H1 (cell line): ENCODE measurements at regions not wholly inside any gene's neighbourhood (a gene's known extent, or its start where the extent isn't known, plus 50 kb on each side); places are given as distances from the start of the nearest gene placed in this dataset.

Experiments
- CTCF ChIA-PET: fragments of 300-600 bp; sonication (Branson Sonifier 250); formaldehyde crosslinking; loops from one replicate; lab custom pipeline; 2021; ENCODE audit not compliant: partially characterized antibody; lab: Charles Lee
- POLR2A ChIA-PET: fragments of 300-600 bp; sonication (Branson Sonifier 250); formaldehyde crosslinking; loops from one replicate; lab custom pipeline; 2021; ENCODE audit warnings: inconsistent platforms; ENCODE audit not compliant: partially characterized antibody; lab: Charles Lee
- DNase-seq, 2 experiments: peaks; one replicate each; pipeline versions ENCODE4 v3.0.0 to v3.0.0-alpha.2; 2010 to 2022; ENCODE audit warnings: low spot score in 2 of 2, low read depth in 1 of 2, mixed read lengths in 1 of 2
- FAIRE-seq: peaks from 2 replicates; lab custom pipeline; 2011; peaks lifted over from hg19 to GRCh38; lab: Jason Lieb, UNC
- H2AFZ ChIP-seq: 2 replicates; pipeline ENCODE4 v1.8.1; 2012; ENCODE audit warnings: low read length, inconsistent platforms
- H2AK5ac ChIP-seq: 2 replicates; pipeline ENCODE4 v1.6.1; 2013; ENCODE audit warnings: low read depth, low read length
- H2BK120ac ChIP-seq: replicated peaks from 2 replicates; pipeline ENCODE3; 2013; ENCODE audit warnings: low read depth, low read length, inconsistent platforms
- H2BK12ac ChIP-seq: 2 replicates; pipeline ENCODE4 v1.6.1; 2013; ENCODE audit warnings: low read depth, low read length
- H2BK15ac ChIP-seq: 2 replicates; pipeline ENCODE4 v1.6.1; 2013; ENCODE audit warnings: low read length
- H2BK20ac ChIP-seq: 2 replicates; pipeline ENCODE4 v1.6.1; 2013; ENCODE audit warnings: low read length
- H2BK5ac ChIP-seq: 2 replicates; pipeline ENCODE4 v1.6.1; 2013; ENCODE audit warnings: low read depth, low read length
- H3K14ac ChIP-seq: 2 replicates; pipeline ENCODE4 v1.6.1; 2013; ENCODE audit warnings: inconsistent platforms; ENCODE audit not compliant: insufficient read length
- H3K18ac ChIP-seq: 2 replicates; pipeline ENCODE4 v1.6.1; 2013; ENCODE audit warnings: low read length; ENCODE audit errors: extremely low read depth
- H3K23ac ChIP-seq: 2 replicates; pipeline ENCODE4 v1.6.1; 2013; ENCODE audit warnings: inconsistent platforms; ENCODE audit not compliant: insufficient read length
- H3K23me2 ChIP-seq: 2 replicates; pipeline ENCODE4 v1.6.1; 2013; ENCODE audit warnings: low read depth, low read length
- H3K27ac ChIP-seq: 2 replicates; pipeline ENCODE4 v1.6.1; 2011; ENCODE audit warnings: low read depth, low read length, inconsistent platforms
- H3K27me3 ChIP-seq, 4 experiments: replicated peaks in 1 of 4; 1 replicate in 1 of 4; 2 replicates in 3 of 4; pipeline versions ENCODE4 v1.6.1 to v1.8.1; 2011 to 2013; ENCODE audit warnings: low read length in 3 of 4, mild to moderate bottlenecking in 3 of 4, inconsistent platforms in 2 of 4, mixed read lengths in 2 of 4, moderate library complexity in 1 of 4; ENCODE audit not compliant: control insufficient read depth in 3 of 4, insufficient read depth in 3 of 4; ENCODE audit errors: extremely low read depth in 1 of 4
- H3K36me3 ChIP-seq, 4 experiments: 2 replicates each; pipeline versions ENCODE4 v1.6.1 to v1.8.1; 2011 to 2013; ENCODE audit warnings: mild to moderate bottlenecking in 4 of 4, low read length in 3 of 4, moderate library complexity in 2 of 4, control low read depth in 1 of 4, inconsistent platforms in 1 of 4; ENCODE audit not compliant: insufficient read depth in 4 of 4, control insufficient read depth in 2 of 4
- H3K4ac ChIP-seq: replicated peaks from 2 replicates; pipeline ENCODE3; 2013; ENCODE audit warnings: low read length, low read depth, mixed read lengths, inconsistent platforms; ENCODE audit not compliant: insufficient read length
- H3K4me1 ChIP-seq, 4 experiments: replicated peaks in 1 of 4; 1 replicate in 1 of 4; 2 replicates in 3 of 4; pipeline versions ENCODE4 v1.6.1 to v1.8.1; 2011 to 2013; ENCODE audit warnings: low read length in 3 of 4, inconsistent platforms in 2 of 4, mixed read lengths in 1 of 4; ENCODE audit not compliant: insufficient read depth in 4 of 4, control insufficient read depth in 3 of 4
- H3K4me2 ChIP-seq, 2 experiments: 2 replicates each; pipeline versions ENCODE4 v1.6.1 to v1.8.1; 2011 to 2013; ENCODE audit warnings: low read depth in 2 of 2, low read length in 2 of 2, control low read depth in 1 of 2, inconsistent platforms in 1 of 2, mild to moderate bottlenecking in 1 of 2; ENCODE audit not compliant: insufficient read depth in 1 of 2
- H3K4me3 ChIP-seq, 4 experiments: fragments of 200-600, 300-600 bp in 1 of 4; sonication (generic), shearing (Covaris generic), sonication (Bioruptor Twin) in 1 of 4; 2 replicates each; pipeline versions ENCODE4 v1.5.1 to v1.8.1; 2011 to 2016; ENCODE audit warnings: low read length in 4 of 4, low read depth in 3 of 4, control low read depth in 2 of 4, inconsistent platforms in 2 of 4, mild to moderate bottlenecking in 2 of 4, mixed read lengths in 1 of 4, moderate library complexity in 1 of 4; ENCODE audit not compliant: insufficient read depth in 2 of 4; ENCODE audit errors: extremely low read depth in 1 of 4
- H3K56ac ChIP-seq: replicated peaks from 2 replicates; pipeline ENCODE3; 2013; ENCODE audit warnings: low read depth, mild to moderate bottlenecking, mixed read lengths, low read length, inconsistent platforms; ENCODE audit not compliant: insufficient read length
- H3K79me1 ChIP-seq: 2 replicates; pipeline ENCODE4 v1.6.1; 2013; ENCODE audit warnings: low read depth, low read length, control low read depth
- H3K79me2 ChIP-seq, 2 experiments: 2 replicates each; pipeline versions ENCODE4 v1.6.1 to v1.8.1; 2012 to 2013; ENCODE audit warnings: low read length in 2 of 2, mild to moderate bottlenecking in 2 of 2, inconsistent platforms in 1 of 2; ENCODE audit not compliant: insufficient read depth in 2 of 2, control insufficient read depth in 1 of 2
- H3K9ac ChIP-seq, 4 experiments: replicated peaks in 1 of 4; 1 replicate in 1 of 4; 2 replicates in 3 of 4; pipeline versions ENCODE4 v1.6.1 to v1.8.1; 2011 to 2013; ENCODE audit warnings: low read depth in 3 of 4, low read length in 3 of 4, control low read depth in 2 of 4, mild to moderate bottlenecking in 2 of 4, moderate library complexity in 2 of 4, inconsistent platforms in 1 of 4; ENCODE audit errors: extremely low read depth in 1 of 4
- H3K9me3 ChIP-seq, 2 experiments: 2 replicates each; pipeline versions ENCODE4 v1.6.1 to v1.8.1; 2012 to 2013; ENCODE audit warnings: mild to moderate bottlenecking in 2 of 2, moderate library complexity in 2 of 2, control low read depth in 1 of 2, inconsistent platforms in 1 of 2, low read depth in 1 of 2, low read length in 1 of 2, mixed read lengths in 1 of 2; ENCODE audit not compliant: insufficient read depth in 2 of 2
- H4K20me1 ChIP-seq, 2 experiments: replicated peaks in 1 of 2; 2 replicates each; pipeline versions ENCODE3 to v1.8.1; 2011 to 2013; ENCODE audit warnings: inconsistent platforms in 2 of 2, low read length in 2 of 2, mild to moderate bottlenecking in 1 of 2; ENCODE audit not compliant: insufficient read depth in 2 of 2, control insufficient read depth in 1 of 2
- H4K5ac ChIP-seq: 2 replicates; pipeline ENCODE4 v1.6.1; 2013; ENCODE audit warnings: low read length, low read depth, mixed read lengths, inconsistent platforms; ENCODE audit not compliant: insufficient read length
- H4K8ac ChIP-seq: 2 replicates; pipeline ENCODE4 v1.8.0; 2013; ENCODE audit warnings: mild to moderate bottlenecking, moderate library complexity, low read length, inconsistent platforms; ENCODE audit not compliant: insufficient read depth; ENCODE audit errors: extremely low read depth
- H4K91ac ChIP-seq: replicated peaks from 2 replicates; pipeline ENCODE3; 2013; ENCODE audit warnings: low read length, mixed read lengths, inconsistent platforms; ENCODE audit not compliant: insufficient read length
- JUND ChIP-seq: IDR thresholded peaks from 2 replicates; pipeline ENCODE4 v1.6.1; 2011; ENCODE audit warnings: mild to moderate bottlenecking, improper control_type of control experiment, low read length
- KDM1A ChIP-seq: fragments of 200-600, 300-600 bp; sonication (generic); IDR thresholded peaks from 2 replicates; pipeline ENCODE4 v1.7.1; 2016; ENCODE audit warnings: mild to moderate bottlenecking, low read length, borderline replicate concordance
- NANOG ChIP-seq: IDR thresholded peaks from 2 replicates; pipeline ENCODE4 v1.6.1; 2011; ENCODE audit warnings: low read length, low read depth, mild to moderate bottlenecking, inconsistent platforms; ENCODE audit not compliant: insufficient read depth, poor library complexity, severe bottlenecking
- RNF2 ChIP-seq: fragments of 200-900, 300-1000 bp; sonication (generic); IDR thresholded peaks from 2 replicates; pipeline ENCODE4 v1.7.1; 2016; ENCODE audit warnings: borderline replicate concordance, low read depth, mild to moderate bottlenecking, antibody characterized with exemption, low read length; ENCODE audit not compliant: poor library complexity, severe bottlenecking; ENCODE audit errors: missing control alignments
- SIX5 ChIP-seq: IDR thresholded peaks from 2 replicates; pipeline ENCODE4 v1.6.1; 2011; ENCODE audit warnings: mild to moderate bottlenecking, low read depth, low read length
- SUZ12 ChIP-seq: fragments of 200-600 bp; sonication (generic); IDR thresholded peaks from 2 replicates; pipeline ENCODE4 v1.6.1; 2012; ENCODE audit warnings: mild to moderate bottlenecking, inconsistent platforms, low read length, moderate library complexity, mixed read lengths
- USF2 ChIP-seq: IDR thresholded peaks from 2 replicates; pipeline ENCODE4 v1.6.1; 2011; ENCODE audit warnings: low read length, improper control_type of control experiment
- WGBS, 2 experiments: shearing (Covaris generic) in 1 of 2; methylation state at CpG; one replicate each; pipeline versions ENCODE4 v1.1.6 to v1.1.7; 2013 to 2015; ENCODE audit warnings: low lambda C conversion rate in 2 of 2, mixed read lengths in 2 of 2, inconsistent platforms in 1 of 2, low coverage in 1 of 2, missing lambda C conversion rate in 1 of 2; ENCODE audit not compliant: insufficient replicate concordance in 2 of 2, insufficient coverage in 1 of 2, insufficient read length in 1 of 2; ENCODE audit errors: extremely low coverage in 1 of 2, missing lambda C conversion rate in 1 of 2; 5-methylcytosine and 5-hydroxymethylcytosine counted together

- H3K4ac ChIP-seq = no peak overlapping the region
- H2BK20ac ChIP-seq = no peak overlapping the region
- no peaks in the 10 kb centered on the region for H4K20me1 ChIP-seq
- H4K8ac ChIP-seq = no peak overlapping the region
- H3K23me2 ChIP-seq = no peaks in the 10 kb centered on the region
- no peak overlapping the region for H2AK5ac ChIP-seq
- H3K9ac ChIP-seq = no peak overlapping the region
- no peak overlapping the region for H3K27ac ChIP-seq
- H2BK5ac ChIP-seq = no peak overlapping the region
- 73% methylated on average over 1 of the region's 1 CpG; no CpG with 5 or more reads in 1 of the 2 experiments for WGBS, 2 experiments
- no peak overlapping the region for H2BK120ac ChIP-seq
- no peaks in the 10 kb centered on the region for H3K79me2 ChIP-seq
- ChIA-PET CTCF (no interaction called here), POLR2A (no interaction called here)
- H2AFZ ChIP-seq = no peak overlapping the region
- H2BK12ac ChIP-seq = no peak overlapping the region
- H3K4me1 ChIP-seq = no peaks in the 10 kb centered on the region
- H4K91ac ChIP-seq = no peak overlapping the region
- no peak overlapping the region for H3K23ac ChIP-seq
- H3K9me3 ChIP-seq = no peaks in the 10 kb centered on the region; a peak in 1 of 4 replicates
- no peak overlapping the region for H3K56ac ChIP-seq
- no peak overlapping the region for H3K4me2 ChIP-seq
- H3K36me3 ChIP-seq = no peaks in the 10 kb centered on the region
- H3K18ac ChIP-seq = no peak overlapping the region
- no peak overlapping the region for H3K4me3 ChIP-seq
- H4K5ac ChIP-seq = no peak overlapping the region
- no peak overlapping the region for H2BK15ac ChIP-seq
- no peak for TF ChIP-seq NANOG
- no peak for TF ChIP-seq RNF2
- TF ChIP-seq SUZ12 = no peak
- no peak for TF ChIP-seq JUND
- TF ChIP-seq KDM1A = no peak
- no peak for TF ChIP-seq SIX5
- no peak for TF ChIP-seq USF2
- no peaks in the 10 kb centered on the region for H3K27me3 ChIP-seq
- no peaks in the 10 kb centered on the region for H3K79me1 ChIP-seq
- H3K14ac ChIP-seq = no peak overlapping the region
- DNase-seq (no peak), FAIRE-seq (no peak)
Measured at GRCh38 chr12:71356569-71356968, 83.0 kb upstream of the LGR5 start.
